PC-3 (cell line): ENCODE measurements at regions not wholly inside any gene's neighbourhood (a gene's known extent, or its start where the extent isn't known, plus 50 kb on each side); places are given as distances from the start of the nearest gene placed in this dataset.

ENCODE experiments used
- ATAC-seq: fragments of 200-7000 bp; cut with Tn5 transposase; 2 replicates; pipeline ENCODE4 v1.9.1; 2020; ENCODE audit warnings: mild to moderate bottlenecking, moderate library complexity
- BruUV-seq: library from RNA; stranded (reverse); fragments of 400-500 nt; replicated peaks from 2 replicates; lab custom pipeline; 2021; lab: Mats Ljungman, UMichigan
- CTCF ChIA-PET: fragments of 300-600 bp; sonication (Branson Sonifier 250); formaldehyde crosslinking; loops from one replicate; lab custom pipeline; 2022; ENCODE audit warnings: antibody characterized with exemption; lab: Charles Lee
- POLR2A ChIA-PET: fragments of 300-600 bp; sonication (Branson Sonifier 250); formaldehyde crosslinking; loops from one replicate; lab custom pipeline; 2022; ENCODE audit warnings: antibody characterized with exemption; ENCODE audit not compliant: unreplicated experiment; lab: Charles Lee
- DNase-seq: peaks from one replicate; pipeline ENCODE4 v3.0.0-alpha.2; 2015
- H2AFZ ChIP-seq: fragments of 300-600 bp; sonication (generic); 2 replicates; pipeline ENCODE4 v1.6.0; 2016; ENCODE audit warnings: antibody characterized with exemption, low read length
- H3F3A ChIP-seq: fragments of 300-600 bp; sonication (generic); one replicate; pipeline ENCODE4 v1.6.0; 2017; ENCODE audit warnings: antibody characterized with exemption, low read length, control low read depth, mild to moderate bottlenecking; ENCODE audit not compliant: unreplicated experiment
- H3K27ac ChIP-seq: fragments of 300-600 bp; sonication (generic); 2 replicates; pipeline ENCODE4 v1.5.1; 2016; ENCODE audit warnings: mild to moderate bottlenecking, low read length
- H3K27me3 ChIP-seq: fragments of 300-600 bp; sonication (generic); 2 replicates; pipeline ENCODE4 v1.6.1; 2016; ENCODE audit warnings: low read length, mixed read lengths
- H3K36me3 ChIP-seq: fragments of 300-600 bp; sonication (generic); 2 replicates; pipeline ENCODE4 v1.6.1; 2016; ENCODE audit warnings: low read depth, mixed run types, low read length, mixed read lengths
- H3K4me1 ChIP-seq: fragments of 300-600 bp; sonication (generic); 2 replicates; pipeline ENCODE4 v1.5.1; 2016; ENCODE audit warnings: low read length; ENCODE audit not compliant: insufficient read depth
- H3K4me2 ChIP-seq: fragments of 300-600 bp; sonication (generic); 2 replicates; pipeline ENCODE4 v1.6.0; 2016; ENCODE audit warnings: low read length
- H3K4me3 ChIP-seq: fragments of 300-600 bp; sonication (generic); 2 replicates; pipeline ENCODE4 v1.5.1; 2016; ENCODE audit warnings: mild to moderate bottlenecking, low read length, mixed read lengths
- H3K79me2 ChIP-seq: fragments of 300-600 bp; sonication (generic); 2 replicates; pipeline ENCODE4 v1.6.1; 2017; ENCODE audit warnings: low read length, mixed read lengths
- H3K9ac ChIP-seq: fragments of 300-600 bp; sonication (generic); 2 replicates; pipeline ENCODE4 v1.6.0; 2016; ENCODE audit warnings: mild to moderate bottlenecking, low read length
- H3K9me2 ChIP-seq: fragments of 300-600 bp; sonication (generic); replicated peaks from 2 replicates; pipeline ENCODE4 v1.6.1; 2016; ENCODE audit warnings: mixed run types, low read length, mixed read lengths
- H3K9me3 ChIP-seq: fragments of 300-600 bp; sonication (generic); 2 replicates; pipeline ENCODE4 v1.6.1; 2016; ENCODE audit warnings: low read length, mixed read lengths
- H4K20me1 ChIP-seq: fragments of 300-600 bp; sonication (generic); 2 replicates; pipeline ENCODE4 v1.6.1; 2016; ENCODE audit warnings: low read length, mixed read lengths
- CTCF ChIP-seq: fragments of 300-600 bp; sonication (generic); conservative IDR thresholded peaks from 2 replicates; pipeline ENCODE4 v1.5.1; 2017; ENCODE audit warnings: antibody characterized with exemption, low read depth, mild to moderate bottlenecking, low read length
- EZH2 ChIP-seq: fragments of 300-600 bp; sonication (generic); IDR thresholded peaks from one replicate; pipeline ENCODE4 v1.6.1; 2017; ENCODE audit warnings: antibody characterized with exemption, mild to moderate bottlenecking, low read length; ENCODE audit not compliant: unreplicated experiment
- EZH2phosphoT487 ChIP-seq: fragments of 300-600 bp; sonication (generic); IDR thresholded peaks from 2 replicates; pipeline ENCODE4 v1.6.1; 2018; ENCODE audit warnings: mild to moderate bottlenecking, antibody characterized with exemption, low read length, borderline replicate concordance
- intact Hi-C: fragments of 100-400 bp; cut with micrococcal nuclease; formaldehyde crosslinking; loops from 2 replicates; pipeline ENCODE4 v1.9.0; 2023

GRCh38 chr11:123253223-123253622 is 58.2 kb upstream of the CLMP start:
- Histone ChIP-seq H4K20me1 (no peaks in the 10 kb centered on the region), H3K36me3 (no peaks in the 10 kb centered on the region), H3F3A (no peaks in the 10 kb centered on the region), H3K27me3 (no peaks in the 10 kb centered on the region), H3K9me2 (no peaks in the 10 kb centered on the region), H3K4me3 (no peak overlapping the region), H2AFZ (no peak overlapping the region), H3K9ac (no peak overlapping the region), H3K4me2 (no peak overlapping the region), H3K9me3 (no peaks in the 10 kb centered on the region), H3K79me2 (no peaks in the 10 kb centered on the region), H3K27ac (no peak overlapping the region), H3K4me1 (no peaks in the 10 kb centered on the region)
- ATAC-seq (no peak), DNase-seq (no peak)
- intact Hi-C loops = no loop called here
- ChIA-PET CTCF (no interaction called here), POLR2A (no interaction called here)
- TF ChIP-seq EZH2 (no peak), CTCF (no peak), EZH2phosphoT487 (no peak)
- no TSS peak for BruUV-seq

DNA sequence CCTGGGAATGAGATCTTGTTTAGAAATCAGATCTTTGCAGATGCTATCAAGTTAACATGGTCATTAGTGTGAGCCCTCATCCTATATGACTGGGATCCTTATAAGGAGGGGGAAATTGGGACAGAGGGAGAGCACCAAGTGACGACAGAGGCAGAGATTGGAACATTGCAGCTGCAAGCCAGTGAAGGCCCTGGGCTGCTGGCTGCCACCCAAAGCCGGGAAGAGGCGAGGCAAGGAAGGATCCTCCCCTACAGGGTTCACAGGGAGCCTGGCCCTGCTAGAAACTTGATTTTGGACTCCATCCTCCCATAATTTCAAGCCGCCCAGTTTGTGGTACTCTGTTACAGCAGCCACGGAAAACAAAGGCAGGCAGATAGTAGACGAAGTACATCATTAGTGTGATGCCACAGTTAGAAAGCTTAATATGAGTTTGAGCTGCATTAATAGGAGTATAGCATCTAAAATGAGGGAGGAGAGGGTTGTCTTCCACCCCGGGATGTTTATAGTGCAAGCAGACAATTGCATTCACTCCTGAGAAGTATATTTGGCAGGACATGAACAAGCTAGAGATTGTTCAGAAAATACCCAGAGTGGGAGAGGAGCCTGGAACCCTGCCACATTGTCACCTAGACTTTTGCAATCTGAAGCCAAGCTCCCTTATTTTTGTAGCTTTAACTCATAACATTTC is 56.8 kb upstream of the CLMP start:
- intact Hi-C loops = no loop called here
- Histone ChIP-seq H2AFZ (no peak overlapping the region), H4K20me1 (no peaks in the 10 kb centered on the region), H3K79me2 (no peaks in the 10 kb centered on the region), H3K4me2 (no peak overlapping the region), H3K27me3 (no peaks in the 10 kb centered on the region), H3K9me3 (no peaks in the 10 kb centered on the region), H3K27ac (no peak overlapping the region), H3F3A (no peaks in the 10 kb centered on the region), H3K9ac (no peak overlapping the region), H3K9me2 (no peaks in the 10 kb centered on the region), H3K4me3 (no peak overlapping the region), H3K4me1 (no peaks in the 10 kb centered on the region), H3K36me3 (no peaks in the 10 kb centered on the region)
- POLR2A ChIA-PET = no interaction called here
- DNase-seq (no peak), ATAC-seq (no peak; the same call in 1 of the 2 replicates)
- BruUV-seq = no TSS peak
- CTCF ChIA-PET = interaction anchor here (1.8 kb wide), 1 partner anchor 10 kb away, joined by 8 read pairs; no protein-coding TSS in a partner anchor
- TF ChIP-seq EZH2phosphoT487 (no peak), EZH2 (no peak), CTCF (no peak)

DNA sequence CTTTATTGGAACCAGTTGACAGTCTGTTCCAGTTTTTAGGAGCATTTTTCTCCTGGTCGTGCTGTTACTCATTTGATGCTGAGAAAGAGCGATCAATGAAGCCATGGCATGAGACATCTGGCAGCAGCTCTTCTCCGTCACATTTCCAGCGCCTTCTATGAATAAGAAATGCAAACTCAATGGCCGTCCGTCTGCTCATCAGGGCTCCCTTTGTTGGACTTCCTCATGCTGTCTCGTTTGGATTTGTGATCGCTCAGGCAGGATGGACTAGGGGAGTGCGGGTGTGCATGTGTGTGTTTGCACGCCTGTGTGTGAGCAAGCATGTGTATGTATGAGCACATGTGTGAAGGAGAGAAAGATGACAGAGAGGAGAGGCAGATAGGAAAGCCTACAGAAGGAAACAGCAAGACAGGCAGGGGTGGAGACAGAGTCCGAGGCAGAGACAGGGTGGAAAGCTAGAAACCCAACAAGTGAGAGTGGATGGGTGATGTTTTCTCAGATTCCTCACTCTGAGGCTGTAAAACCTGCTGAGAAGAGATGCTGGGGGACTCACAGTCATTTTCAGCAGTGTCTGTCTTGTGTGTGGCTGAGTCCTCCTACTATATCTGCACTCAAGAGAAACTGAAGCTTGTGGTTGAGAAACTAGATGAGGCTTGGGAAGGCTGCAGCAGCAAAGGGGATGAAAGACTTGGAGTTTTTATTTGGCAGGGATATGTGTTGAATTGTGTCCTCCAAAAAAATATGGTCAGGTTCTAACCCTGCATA is 56.0 kb upstream of the CLMP start:
- BruUV-seq = no TSS peak
- intact Hi-C loops = no loop called here
- H3K27me3 ChIP-seq = no peaks in the 10 kb centered on the region
- H2AFZ ChIP-seq = no peak overlapping the region
- no peak overlapping the region for H3K9ac ChIP-seq
- TF ChIP-seq EZH2phosphoT487 (no peak), CTCF (no peak), EZH2 (no peak)
- ChIA-PET CTCF (interaction anchor here (1.8 to 2.0 kb wide), 2 partner anchors 10 kb away, joined by 5 to 8 read pairs; no protein-coding TSS in a partner anchor), POLR2A (no interaction called here)
- DNase-seq = no peak
- no peak overlapping the region for H3K4me2 ChIP-seq
- no peaks in the 10 kb centered on the region for H3K79me2 ChIP-seq
- H3F3A ChIP-seq = no peaks in the 10 kb centered on the region
- H3K9me3 ChIP-seq = no peaks in the 10 kb centered on the region
- no peaks in the 10 kb centered on the region for H3K9me2 ChIP-seq
- no peaks in the 10 kb centered on the region for H3K36me3 ChIP-seq
- H4K20me1 ChIP-seq = no peaks in the 10 kb centered on the region
- H3K4me1 ChIP-seq = no peaks in the 10 kb centered on the region
- H3K4me3 ChIP-seq = no peak overlapping the region
- no peak overlapping the region for H3K27ac ChIP-seq
- ATAC-seq = no peak
